ENCODE measurements at regions not wholly inside any gene's neighbourhood (a gene's known extent, or its start where the extent isn't known, plus 50 kb on each side); places are given as distances from the start of the nearest gene placed in this dataset.

- TF ChIP-seq CTCF (conservative IDR thresholded peaks at IDR 0.05; ENCODE audit: low read depth, low read length) (no peak), MAFK (IDR thresholded peaks at IDR 0.05; ENCODE audit: low read depth, low read length) (peak; percentile 64), POLR2A (IDR thresholded peaks at IDR 0.05; ENCODE audit: low read depth, low read length) (no peak), RAD21 (IDR thresholded peaks at IDR 0.05; ENCODE audit: low read length) (no peak), CEBPB (IDR thresholded peaks at IDR 0.05; ENCODE audit: low read depth, low read length) (no peak), USF2 (IDR thresholded peaks at IDR 0.05; ENCODE audit: low read depth, low read length) (no peak), SMC3 (IDR thresholded peaks at IDR 0.05; ENCODE audit: low read depth, low read length) (no peak), BHLHE40 (IDR thresholded peaks at IDR 0.05; ENCODE audit: low read depth, low read length) (no peak), RFX5 (IDR thresholded peaks at IDR 0.05; ENCODE audit: low read depth, low read length) (no peak), FOS (IDR thresholded peaks at IDR 0.05; ENCODE audit: low read depth, low read length) (no peak), ELK1 (IDR thresholded peaks at IDR 0.05; ENCODE audit: borderline replicate concordance, low read depth, low read length) (no peak), MXI1 (IDR thresholded peaks at IDR 0.05; ENCODE audit: borderline replicate concordance, low read depth, low read length) (no peak), CHD1 (IDR thresholded peaks at IDR 0.05; ENCODE audit: low read depth, low read length) (no peak)
Measured at GRCh38 chr15:45834622-45835021, 199.8 kb downstream of the SQOR start.

All from IMR-90 (cell line).